ENCODE measurements at regions not wholly inside any gene's neighbourhood (a gene's known extent, or its start where the extent isn't known, plus 50 kb on each side); places are given as distances from the start of the nearest gene placed in this dataset.

DNA sequence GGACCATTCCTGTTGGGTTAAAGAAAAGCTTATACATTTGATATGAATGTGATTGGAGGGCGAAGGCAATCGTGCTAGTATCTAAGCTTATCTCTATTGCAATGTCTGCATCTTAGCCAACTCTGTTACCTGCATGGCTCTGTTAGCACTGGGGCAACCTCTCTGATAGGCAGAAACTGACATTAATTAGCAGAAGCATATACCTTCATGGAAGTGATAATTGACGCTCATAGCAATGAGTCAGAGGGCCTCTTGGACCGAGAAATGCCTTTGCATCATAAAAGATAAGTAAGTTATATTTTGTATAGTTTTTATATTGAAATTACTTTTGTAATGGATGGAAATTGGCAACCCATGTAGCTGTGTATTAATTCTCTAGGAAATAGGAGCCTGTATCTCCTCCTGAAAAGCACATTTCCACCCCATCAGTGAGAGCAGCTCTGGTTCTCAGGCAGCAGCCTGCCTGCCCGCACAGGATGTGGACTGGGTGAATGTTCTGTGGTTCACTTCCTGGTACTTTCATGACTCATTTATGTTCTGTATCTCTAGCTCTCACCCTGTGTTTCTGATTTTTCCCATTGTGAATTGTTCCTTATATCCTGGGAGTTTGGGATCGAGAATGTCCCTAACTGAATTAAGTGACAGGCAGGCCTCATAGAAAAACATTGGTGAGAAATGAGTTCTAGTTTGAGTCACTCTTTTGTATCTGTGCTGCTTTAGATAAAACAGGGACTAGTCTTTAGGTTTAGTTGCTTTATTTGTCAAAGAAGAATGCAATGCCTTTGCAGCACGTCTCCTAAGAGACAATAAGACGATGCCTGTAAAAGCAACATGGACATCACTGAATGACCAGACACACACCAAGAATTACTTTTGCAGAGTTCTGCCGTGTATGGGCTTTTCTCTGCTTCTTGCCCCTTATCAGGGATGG is 344.9 kb downstream of the DCDC2C start:
- no peak overlapping the region for H3K4me3 ChIP-seq (ENCODE audit: low read length)
- TF ChIP-seq, protein P1, sequence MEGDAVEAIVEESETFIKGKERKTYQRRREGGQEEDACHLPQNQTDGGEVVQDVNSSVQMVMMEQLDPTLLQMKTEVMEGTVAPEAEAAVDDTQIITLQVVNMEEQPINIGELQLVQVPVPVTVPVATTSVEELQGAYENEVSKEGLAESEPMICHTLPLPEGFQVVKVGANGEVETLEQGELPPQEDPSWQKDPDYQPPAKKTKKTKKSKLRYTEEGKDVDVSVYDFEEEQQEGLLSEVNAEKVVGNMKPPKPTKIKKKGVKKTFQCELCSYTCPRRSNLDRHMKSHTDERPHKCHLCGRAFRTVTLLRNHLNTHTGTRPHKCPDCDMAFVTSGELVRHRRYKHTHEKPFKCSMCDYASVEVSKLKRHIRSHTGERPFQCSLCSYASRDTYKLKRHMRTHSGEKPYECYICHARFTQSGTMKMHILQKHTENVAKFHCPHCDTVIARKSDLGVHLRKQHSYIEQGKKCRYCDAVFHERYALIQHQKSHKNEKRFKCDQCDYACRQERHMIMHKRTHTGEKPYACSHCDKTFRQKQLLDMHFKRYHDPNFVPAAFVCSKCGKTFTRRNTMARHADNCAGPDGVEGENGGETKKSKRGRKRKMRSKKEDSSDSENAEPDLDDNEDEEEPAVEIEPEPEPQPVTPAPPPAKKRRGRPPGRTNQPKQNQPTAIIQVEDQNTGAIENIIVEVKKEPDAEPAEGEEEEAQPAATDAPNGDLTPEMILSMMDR (IDR thresholded peaks at IDR 0.05; ENCODE audit: insufficient read depth, low read depth, low read length, missing control alignments), result no peak
- DNase-seq (ENCODE audit: low read depth), result peak; percentile 19

DNA sequence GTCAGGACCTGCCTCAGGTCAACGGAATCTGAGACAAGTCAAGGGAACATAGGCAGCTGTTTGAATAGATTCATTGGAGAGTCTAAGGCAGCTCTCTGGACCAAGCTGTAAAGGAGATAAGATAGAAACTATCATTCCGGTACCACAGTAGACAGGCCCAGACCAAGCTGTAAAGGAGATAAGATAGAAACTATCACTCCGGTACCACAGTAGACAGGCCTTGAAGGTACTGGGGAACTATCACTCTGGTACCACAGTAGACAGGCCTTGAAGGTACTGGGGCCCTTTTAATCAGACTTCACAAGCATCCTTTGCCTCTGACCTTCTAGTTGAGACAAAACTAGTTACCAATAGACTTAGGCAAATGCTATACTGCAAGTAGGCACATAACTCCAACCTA is 346.1 kb downstream of the DCDC2C start:
- no peak for DNase-seq (ENCODE audit: low read depth)
- no peak overlapping the region for H3K4me3 ChIP-seq (ENCODE audit: low read length)
- TF ChIP-seq, protein P1 (IDR thresholded peaks at IDR 0.05; ENCODE audit: insufficient read depth, low read depth, low read length, missing control alignments), result no peak

DNA sequence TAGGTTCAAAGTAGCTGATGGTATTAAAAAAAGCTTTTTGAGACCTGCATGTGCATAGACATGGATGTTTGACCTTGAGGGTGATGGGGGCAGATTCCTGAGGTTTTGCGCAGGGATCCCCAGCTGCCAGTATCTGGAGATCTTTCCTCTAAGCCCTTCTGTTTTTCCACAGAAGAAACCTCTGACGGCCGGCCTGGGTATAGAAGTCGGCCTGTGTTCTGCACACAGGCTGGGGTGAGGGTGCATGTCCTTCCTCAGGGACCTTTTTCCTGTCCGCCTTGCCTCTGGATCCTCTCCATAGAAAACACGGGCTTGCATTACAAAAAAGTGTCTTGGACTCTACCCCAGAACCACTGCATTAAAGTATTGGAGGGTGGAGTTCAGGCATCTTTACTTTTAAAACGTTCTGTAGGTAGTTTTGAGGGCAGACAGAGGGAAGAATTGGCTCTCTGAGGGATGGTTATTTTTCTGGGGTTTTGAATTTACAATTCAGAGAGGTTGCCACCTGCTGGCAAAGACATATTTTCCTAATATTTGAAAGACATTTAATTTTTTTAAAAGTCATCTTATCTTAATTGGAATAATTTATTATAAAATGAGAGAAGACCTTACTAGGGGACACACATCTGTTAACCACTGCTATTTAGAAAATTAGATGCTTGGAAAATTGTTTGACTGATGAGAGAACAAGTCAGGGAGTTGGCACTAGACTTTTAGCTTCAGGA is 350.6 kb downstream of the DCDC2C start:
- no peak for DNase-seq (ENCODE audit: low read depth)
- TF ChIP-seq, protein P1 (IDR thresholded peaks at IDR 0.05; ENCODE audit: insufficient read depth, low read depth, low read length, missing control alignments), result no peak

DNA sequence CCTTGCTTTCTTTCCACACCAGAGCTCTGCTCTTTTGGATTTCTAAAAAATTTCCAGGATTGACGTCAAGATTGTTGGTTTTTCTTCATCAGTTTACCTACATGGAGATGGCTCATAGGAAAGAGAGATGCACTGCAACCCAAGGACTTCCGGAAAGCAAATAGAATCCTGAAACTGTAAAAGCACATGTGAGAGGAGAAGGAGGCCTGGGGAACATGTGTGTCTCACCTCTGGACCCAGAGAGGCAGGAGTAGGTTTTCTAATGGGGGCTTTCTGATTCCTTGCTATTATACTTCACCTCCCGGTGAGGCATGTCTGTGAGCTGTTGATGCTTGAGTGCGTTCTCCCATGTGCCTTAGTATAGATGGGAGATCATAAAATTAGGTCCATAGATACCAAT is 362.8 kb downstream of the DCDC2C start:
- no peak for DNase-seq (ENCODE audit: low read depth)
- H3K4me3 ChIP-seq (ENCODE audit: low read length), result no peak overlapping the region
- TF ChIP-seq, protein P1 (IDR thresholded peaks at IDR 0.05; ENCODE audit: insufficient read depth, low read depth, low read length, missing control alignments), result no peak

More for the DNA sequence above, 350.6 kb downstream of the DCDC2C start:
- no peak overlapping the region for H3K4me3 ChIP-seq (ENCODE audit: low read length)

DNA sequence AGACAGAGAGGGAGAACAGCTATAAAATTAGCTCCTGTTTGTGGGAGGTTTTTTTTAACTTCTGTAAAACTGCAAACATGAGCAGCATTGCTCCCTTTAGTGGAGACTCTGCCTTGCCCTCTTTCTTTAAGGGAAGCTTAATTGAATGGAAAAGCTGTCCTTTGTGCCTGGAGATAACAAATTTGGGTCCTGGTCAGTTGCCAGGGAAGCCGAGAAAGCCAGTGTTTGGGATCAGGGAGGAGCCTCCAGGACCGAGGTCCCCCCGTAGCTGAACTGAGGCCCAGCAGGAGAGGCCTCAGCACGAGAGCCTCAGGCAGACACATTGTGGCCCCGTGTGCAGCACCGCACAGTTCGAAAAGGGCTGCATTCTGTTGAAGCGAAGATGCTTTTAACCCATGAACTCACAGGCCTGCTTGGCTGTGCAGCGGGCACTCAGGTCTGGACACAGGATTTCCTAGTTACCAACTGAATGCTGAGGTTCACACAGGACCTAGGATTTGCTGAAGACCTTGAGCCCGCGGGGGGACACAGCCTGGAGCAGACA is 369.7 kb downstream of the DCDC2C start:
- TF ChIP-seq, protein P1 (IDR thresholded peaks at IDR 0.05; ENCODE audit: insufficient read depth, low read depth, low read length, missing control alignments), result no peak
- no peak overlapping the region for H3K4me3 ChIP-seq (ENCODE audit: low read length)
- DNase-seq (ENCODE audit: low read depth), result no peak

DNA sequence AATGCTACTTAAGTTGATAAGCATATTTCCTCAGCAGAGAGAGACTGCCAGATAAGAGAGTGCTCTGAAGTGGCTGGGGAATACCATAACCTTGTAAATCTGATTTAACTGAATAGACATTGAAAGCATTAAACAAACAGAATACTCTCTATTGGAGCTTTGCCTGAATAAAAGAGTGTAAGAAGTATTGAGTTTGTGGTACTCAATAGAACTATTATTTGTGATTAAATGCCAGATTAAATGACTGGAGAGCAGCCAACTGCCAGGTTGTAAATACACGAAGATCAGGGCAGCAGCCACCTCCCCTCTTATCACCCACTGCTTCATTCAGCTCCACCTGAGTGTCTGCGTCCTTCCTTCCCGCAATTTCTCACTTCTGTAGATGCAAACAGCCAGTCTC is 373.6 kb downstream of the DCDC2C start:
- TF ChIP-seq, protein P1 (IDR thresholded peaks at IDR 0.05; ENCODE audit: insufficient read depth, low read depth, low read length, missing control alignments), result no peak
- no peak for DNase-seq (ENCODE audit: low read depth)
- H3K4me3 ChIP-seq (ENCODE audit: low read length), result no peak overlapping the region

Measured in epithelial cell of esophagus (primary cell).